Type B pancreatic cell (in vitro differentiated cells): ENCODE measurements at regions not wholly inside any gene's neighbourhood (a gene's known extent, or its start where the extent isn't known, plus 50 kb on each side); places are given as distances from the start of the nearest gene placed in this dataset.
"Not testable (repeated sequence)": the region's sequence is repeated elsewhere in the genome, so short reads cannot be mapped to it uniquely, and the experiment has no call there.

ENCODE experiments used
- DNase-seq: peaks from one replicate; pipeline ENCODE4 v3.0.0; 2021; ENCODE audit warnings: mixed read lengths; ENCODE audit not compliant: unreplicated experiment; ENCODE audit errors: extremely low spot score
- H3K27ac Mint-ChIP-seq: 2 replicates; pipeline ENCODE4 v1.8.0; 2021; ENCODE audit warnings: mild to moderate bottlenecking, mixed read lengths
- H3K27me3 Mint-ChIP-seq: 2 replicates; pipeline ENCODE4 v1.8.0; 2021; ENCODE audit warnings: mixed read lengths
- H3K36me3 Mint-ChIP-seq: 2 replicates; pipeline ENCODE4 v1.8.0; 2021; ENCODE audit warnings: mixed read lengths
- H3K4me1 Mint-ChIP-seq: one replicate; pipeline ENCODE4 v1.8.0; 2021; ENCODE audit warnings: mixed read lengths; ENCODE audit not compliant: unreplicated experiment
- H3K4me3 Mint-ChIP-seq: 2 replicates; pipeline ENCODE4 v1.8.0; 2021; ENCODE audit warnings: mild to moderate bottlenecking, mixed read lengths
- H3K9me3 Mint-ChIP-seq: 2 replicates; pipeline ENCODE4 v1.8.0; 2021; ENCODE audit warnings: mixed read lengths
- TF ChIP-seq, protein P1 (sequence below): fragments of 200-600 bp; sonication (generic); conservative IDR thresholded peaks from 2 replicates; pipeline ENCODE4 v1.5.0; 2021; ENCODE audit warnings: antibody characterized with exemption, mild to moderate bottlenecking

DNA sequence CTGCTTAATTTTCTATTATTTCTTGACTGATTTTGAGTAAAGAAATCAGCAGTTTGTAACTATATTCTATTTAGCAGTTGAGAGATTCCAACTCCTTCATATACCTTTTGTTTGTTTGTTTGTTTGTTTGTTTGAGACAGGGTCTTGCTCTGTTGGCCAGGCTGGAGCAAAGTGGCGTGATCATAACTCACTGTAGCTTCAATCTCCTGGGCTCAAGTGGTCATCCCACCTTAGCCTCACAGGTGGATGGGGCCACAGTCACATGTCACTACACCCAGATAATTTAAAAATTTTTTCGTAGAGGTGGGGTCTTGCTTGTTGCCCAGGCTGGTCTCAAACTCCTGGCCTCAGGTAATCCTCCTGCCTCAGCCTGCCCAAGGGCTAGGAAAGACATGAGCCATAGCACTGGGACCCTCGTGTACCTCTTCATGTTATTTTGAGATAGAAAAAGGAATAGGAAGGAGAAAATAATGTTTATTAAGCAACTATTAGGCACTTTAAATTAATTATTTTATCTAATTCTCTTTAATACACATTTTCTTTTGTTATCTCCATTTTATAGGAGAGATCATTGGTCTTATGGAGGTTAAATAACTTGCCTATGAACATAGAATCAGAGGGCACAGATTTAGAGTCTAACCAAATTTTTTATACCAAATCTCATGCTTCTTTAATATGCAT, 133.0 kb downstream of the ZNF608 start:
- peaks cover 19% of the 10 kb centered on the region for H3K9me3 Mint-ChIP-seq
- H3K36me3 Mint-ChIP-seq = peaks cover 6% of the 10 kb centered on the region
- peaks cover 3% of the 10 kb centered on the region for H3K27me3 Mint-ChIP-seq
- H3K4me3 Mint-ChIP-seq = no peak overlapping the region
- no peak overlapping the region for H3K27ac Mint-ChIP-seq
- TF ChIP-seq, protein P1, sequence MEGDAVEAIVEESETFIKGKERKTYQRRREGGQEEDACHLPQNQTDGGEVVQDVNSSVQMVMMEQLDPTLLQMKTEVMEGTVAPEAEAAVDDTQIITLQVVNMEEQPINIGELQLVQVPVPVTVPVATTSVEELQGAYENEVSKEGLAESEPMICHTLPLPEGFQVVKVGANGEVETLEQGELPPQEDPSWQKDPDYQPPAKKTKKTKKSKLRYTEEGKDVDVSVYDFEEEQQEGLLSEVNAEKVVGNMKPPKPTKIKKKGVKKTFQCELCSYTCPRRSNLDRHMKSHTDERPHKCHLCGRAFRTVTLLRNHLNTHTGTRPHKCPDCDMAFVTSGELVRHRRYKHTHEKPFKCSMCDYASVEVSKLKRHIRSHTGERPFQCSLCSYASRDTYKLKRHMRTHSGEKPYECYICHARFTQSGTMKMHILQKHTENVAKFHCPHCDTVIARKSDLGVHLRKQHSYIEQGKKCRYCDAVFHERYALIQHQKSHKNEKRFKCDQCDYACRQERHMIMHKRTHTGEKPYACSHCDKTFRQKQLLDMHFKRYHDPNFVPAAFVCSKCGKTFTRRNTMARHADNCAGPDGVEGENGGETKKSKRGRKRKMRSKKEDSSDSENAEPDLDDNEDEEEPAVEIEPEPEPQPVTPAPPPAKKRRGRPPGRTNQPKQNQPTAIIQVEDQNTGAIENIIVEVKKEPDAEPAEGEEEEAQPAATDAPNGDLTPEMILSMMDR = no peak
- peaks cover 16% of the 10 kb centered on the region for H3K4me1 Mint-ChIP-seq
- DNase-seq = no peak

DNA sequence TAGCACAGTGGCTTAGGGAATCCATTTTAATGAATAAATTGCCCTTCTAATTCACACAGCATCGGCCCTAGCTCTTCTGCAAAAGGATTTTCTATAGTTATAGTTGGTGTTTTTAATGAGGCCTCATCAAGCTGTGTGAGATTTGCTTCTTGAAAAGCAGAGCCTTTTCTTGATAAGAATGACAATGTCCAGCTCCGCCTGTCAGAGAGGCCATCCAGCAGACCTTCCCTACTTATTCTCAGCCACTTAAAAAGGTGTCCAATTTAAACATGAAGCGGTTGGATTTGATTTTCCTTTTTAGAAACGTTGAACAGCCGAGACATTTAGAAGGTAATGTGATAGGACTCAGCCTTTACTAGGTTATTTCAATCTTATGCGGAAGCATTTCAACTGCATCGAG, 134.4 kb downstream of the ZNF608 start:
- H3K27ac Mint-ChIP-seq = no peak overlapping the region
- DNase-seq = no peak
- TF ChIP-seq, protein P1 = no peak
- peaks cover 21% of the 10 kb centered on the region for H3K9me3 Mint-ChIP-seq
- peaks cover 8% of the 10 kb centered on the region for H3K36me3 Mint-ChIP-seq
- H3K4me3 Mint-ChIP-seq = no peak overlapping the region
- H3K27me3 Mint-ChIP-seq = peaks cover 3% of the 10 kb centered on the region
- H3K4me1 Mint-ChIP-seq = peaks cover 16% of the 10 kb centered on the region

DNA sequence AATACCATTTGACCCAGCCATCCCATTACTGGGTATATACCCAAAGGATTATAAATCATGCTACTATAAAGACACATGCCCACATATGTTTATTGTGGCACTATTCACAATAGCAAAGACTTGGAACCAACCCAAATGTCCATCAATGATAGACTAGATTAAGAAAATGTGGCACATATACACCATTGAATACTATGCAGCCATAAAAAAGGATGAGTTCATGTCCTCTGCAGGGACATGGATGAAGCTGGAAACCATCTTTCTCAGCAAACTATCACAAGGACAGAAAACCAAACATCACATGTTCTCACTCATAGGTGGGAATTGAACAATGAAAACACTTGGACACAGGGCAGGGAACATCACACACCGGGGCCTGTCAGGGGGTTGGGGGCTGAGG, 135.2 kb downstream of the ZNF608 start:
- DNase-seq, H3K4me3 Mint-ChIP-seq, H3K27me3 Mint-ChIP-seq, H3K27ac Mint-ChIP-seq, H3K36me3 Mint-ChIP-seq: not testable (repeated sequence)
- Mint-ChIP-seq H3K4me1 (peaks cover 16% of the 10 kb centered on the region), H3K9me3 (peaks cover 21% of the 10 kb centered on the region)

DNA sequence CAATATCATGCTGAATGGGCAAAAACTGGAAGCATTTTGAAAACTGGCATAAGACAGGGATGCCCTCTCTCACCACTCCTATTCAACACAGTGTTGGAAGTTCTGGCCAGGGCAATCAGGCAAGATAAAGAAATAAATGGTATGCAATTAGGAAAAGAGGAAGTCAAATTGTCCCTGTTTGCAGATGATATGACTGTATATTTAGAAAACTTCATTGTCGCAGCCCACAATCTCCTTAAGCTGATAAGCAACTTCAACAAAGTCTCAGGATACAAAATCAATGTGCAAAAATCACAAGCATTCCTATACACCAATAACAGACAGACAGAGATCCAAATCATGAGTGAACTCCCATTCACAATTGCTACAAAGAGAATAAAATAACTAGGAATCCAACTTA, 136.8 kb downstream of the ZNF608 start:
- Mint-ChIP-seq H3K4me1 (peaks cover 17% of the 10 kb centered on the region), H3K9me3 (peaks cover 17% of the 10 kb centered on the region)
- H3K27ac Mint-ChIP-seq, H3K27me3 Mint-ChIP-seq, DNase-seq, H3K4me3 Mint-ChIP-seq, H3K36me3 Mint-ChIP-seq: not testable (repeated sequence)

DNA sequence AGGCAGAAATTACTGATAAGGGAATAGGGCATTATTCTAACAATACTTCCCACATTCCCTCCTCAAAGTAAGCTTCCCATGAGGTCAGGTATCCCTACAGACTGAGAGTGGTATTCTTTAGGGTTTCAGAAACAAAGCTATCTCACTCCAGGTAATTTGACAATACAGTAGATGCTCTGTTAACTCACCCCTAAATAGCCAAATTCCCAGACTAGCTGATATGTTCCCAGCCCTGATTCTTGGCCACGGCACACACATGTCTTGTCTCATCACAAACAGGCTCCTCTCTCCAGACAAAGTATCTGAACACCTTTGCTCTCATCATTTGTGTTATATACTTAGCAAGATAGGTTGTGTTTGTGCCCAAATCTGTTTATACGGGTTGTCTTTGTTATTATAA, 139.9 kb downstream of the ZNF608 start:
- peaks cover 8% of the 10 kb centered on the region for H3K36me3 Mint-ChIP-seq
- peaks cover 14% of the 10 kb centered on the region for H3K4me1 Mint-ChIP-seq
- no peak for DNase-seq
- no peak overlapping the region for H3K27ac Mint-ChIP-seq
- TF ChIP-seq, protein P1 = no peak
- peaks cover 4% of the 10 kb centered on the region for H3K27me3 Mint-ChIP-seq
- H3K9me3 Mint-ChIP-seq = peaks cover 8% of the 10 kb centered on the region
- H3K4me3 Mint-ChIP-seq = no peak overlapping the region

DNA sequence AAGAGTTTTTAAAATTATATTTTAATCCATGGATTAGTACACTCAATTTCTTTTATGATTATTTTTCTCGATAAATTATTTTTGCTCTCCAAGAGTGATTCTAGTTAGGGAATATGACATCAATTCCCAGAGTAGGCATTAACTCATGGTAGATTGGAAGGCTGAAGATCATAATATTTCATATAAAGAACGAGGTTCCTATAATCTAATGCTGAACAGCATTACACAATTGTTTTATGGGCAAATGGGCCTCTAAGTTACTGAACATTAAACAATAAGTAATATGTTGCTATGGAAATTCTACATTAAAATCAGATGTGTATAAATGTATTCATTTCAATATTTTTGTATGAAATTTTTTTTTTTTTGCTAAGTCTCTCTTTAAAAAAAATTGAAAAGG, 140.3 kb downstream of the ZNF608 start:
- H3K27ac Mint-ChIP-seq = no peak overlapping the region
- H3K4me3 Mint-ChIP-seq = no peak overlapping the region
- peaks cover 4% of the 10 kb centered on the region for H3K27me3 Mint-ChIP-seq
- peaks cover 8% of the 10 kb centered on the region for H3K36me3 Mint-ChIP-seq
- H3K9me3 Mint-ChIP-seq = peaks cover 8% of the 10 kb centered on the region
- DNase-seq = no peak
- peaks cover 14% of the 10 kb centered on the region for H3K4me1 Mint-ChIP-seq
- TF ChIP-seq, protein P1 = no peak
